HEK293T (cell line): ENCODE measurements at regions not wholly inside any gene's neighbourhood (a gene's known extent, or its start where the extent isn't known, plus 50 kb on each side); places are given as distances from the start of the nearest gene placed in this dataset.

Experiments used
- ARNT ChIP-seq: fragments of 450-650 bp; IDR thresholded peaks from 2 replicates; pipeline ENCODE4 v1.6.1; 2017; ENCODE audit warnings: mild to moderate bottlenecking
- BHLHE40 ChIP-seq: fragments of 450-650 bp; IDR thresholded peaks from 2 replicates; pipeline ENCODE4 v1.6.1; 2016; ENCODE audit warnings: mild to moderate bottlenecking, moderate library complexity, borderline replicate concordance
- ELF4 ChIP-seq: fragments of 450-650 bp; IDR thresholded peaks from 2 replicates; pipeline ENCODE4 v1.6.1; 2017; ENCODE audit warnings: antibody characterized with exemption
- LEF1 ChIP-seq: fragments of 450-650 bp; IDR thresholded peaks from 2 replicates; pipeline ENCODE4 v1.6.1; 2017; ENCODE audit warnings: mild to moderate bottlenecking, borderline replicate concordance
- SP1 ChIP-seq: fragments of 450-650 bp; IDR thresholded peaks from 2 replicates; pipeline ENCODE4 v1.6.1; 2017
- TF ChIP-seq, protein P1 (sequence below): fragments of 450-650 bp; IDR thresholded peaks from 2 replicates; pipeline ENCODE4 v1.6.1; 2016

DNA sequence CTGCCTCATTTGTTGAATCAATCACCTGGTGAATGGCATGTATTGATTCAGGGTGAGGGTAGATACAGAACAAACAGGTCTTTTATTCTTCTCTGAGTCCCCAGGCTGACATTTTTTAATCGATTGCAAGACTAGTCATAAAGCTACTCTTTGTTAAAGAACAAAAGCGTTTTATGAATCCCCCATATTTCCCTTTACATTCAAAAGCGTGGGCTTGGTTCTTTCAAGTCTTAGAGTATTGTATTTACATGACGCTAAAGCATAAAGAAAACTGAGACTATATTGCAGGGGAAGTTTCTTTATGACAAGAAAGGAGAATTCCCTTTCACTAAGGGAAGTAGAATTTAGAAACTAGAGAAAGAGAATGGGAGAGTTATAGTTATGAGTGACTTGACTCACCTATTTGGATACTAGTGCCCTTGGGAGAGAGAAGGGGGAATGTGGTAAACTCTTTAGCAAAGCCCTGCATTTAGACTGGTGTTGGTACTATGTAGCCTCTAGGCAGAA lies 69.3 kb upstream of the PDE5A start:
- TF ChIP-seq, protein P1, sequence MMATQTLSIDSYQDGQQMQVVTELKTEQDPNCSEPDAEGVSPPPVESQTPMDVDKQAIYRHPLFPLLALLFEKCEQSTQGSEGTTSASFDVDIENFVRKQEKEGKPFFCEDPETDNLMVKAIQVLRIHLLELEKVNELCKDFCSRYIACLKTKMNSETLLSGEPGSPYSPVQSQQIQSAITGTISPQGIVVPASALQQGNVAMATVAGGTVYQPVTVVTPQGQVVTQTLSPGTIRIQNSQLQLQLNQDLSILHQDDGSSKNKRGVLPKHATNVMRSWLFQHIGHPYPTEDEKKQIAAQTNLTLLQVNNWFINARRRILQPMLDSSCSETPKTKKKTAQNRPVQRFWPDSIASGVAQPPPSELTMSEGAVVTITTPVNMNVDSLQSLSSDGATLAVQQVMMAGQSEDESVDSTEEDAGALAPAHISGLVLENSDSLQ = no peak
- TF ChIP-seq ELF4 (no peak), BHLHE40 (no peak), ARNT (no peak), SP1 (no peak), LEF1 (no peak)
